ENCODE measurements at regions not wholly inside any gene's neighbourhood (a gene's known extent, or its start where the extent isn't known, plus 50 kb on each side); places are given as distances from the start of the nearest gene placed in this dataset.

DNA sequence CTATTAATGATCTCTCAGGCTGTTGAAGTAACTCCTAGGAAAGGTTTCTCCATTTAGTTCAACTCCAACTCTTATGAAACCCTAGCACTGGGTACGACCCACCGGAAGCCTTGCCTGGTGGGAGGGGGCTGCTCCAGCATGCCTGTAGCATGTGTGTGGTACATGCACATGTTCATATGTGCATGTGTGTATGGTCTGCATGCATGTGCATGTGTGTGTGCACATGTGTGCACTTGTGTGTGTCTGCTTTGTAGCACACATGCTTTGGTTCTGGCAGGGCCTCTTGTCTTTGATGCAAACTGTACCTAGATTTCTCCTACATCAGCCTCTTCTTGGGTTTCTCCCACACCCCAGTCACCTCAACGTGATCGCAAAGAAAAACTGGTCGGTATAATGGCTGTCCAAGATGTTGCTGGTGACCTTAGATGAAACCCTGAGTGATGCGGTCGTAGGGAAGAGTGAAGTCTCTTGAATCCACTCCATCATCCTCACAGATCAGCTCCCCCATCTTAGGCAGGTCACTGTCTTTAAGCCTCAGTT lies 193.5 kb downstream of the MYLK4 start:
- TF ChIP-seq, protein P1, sequence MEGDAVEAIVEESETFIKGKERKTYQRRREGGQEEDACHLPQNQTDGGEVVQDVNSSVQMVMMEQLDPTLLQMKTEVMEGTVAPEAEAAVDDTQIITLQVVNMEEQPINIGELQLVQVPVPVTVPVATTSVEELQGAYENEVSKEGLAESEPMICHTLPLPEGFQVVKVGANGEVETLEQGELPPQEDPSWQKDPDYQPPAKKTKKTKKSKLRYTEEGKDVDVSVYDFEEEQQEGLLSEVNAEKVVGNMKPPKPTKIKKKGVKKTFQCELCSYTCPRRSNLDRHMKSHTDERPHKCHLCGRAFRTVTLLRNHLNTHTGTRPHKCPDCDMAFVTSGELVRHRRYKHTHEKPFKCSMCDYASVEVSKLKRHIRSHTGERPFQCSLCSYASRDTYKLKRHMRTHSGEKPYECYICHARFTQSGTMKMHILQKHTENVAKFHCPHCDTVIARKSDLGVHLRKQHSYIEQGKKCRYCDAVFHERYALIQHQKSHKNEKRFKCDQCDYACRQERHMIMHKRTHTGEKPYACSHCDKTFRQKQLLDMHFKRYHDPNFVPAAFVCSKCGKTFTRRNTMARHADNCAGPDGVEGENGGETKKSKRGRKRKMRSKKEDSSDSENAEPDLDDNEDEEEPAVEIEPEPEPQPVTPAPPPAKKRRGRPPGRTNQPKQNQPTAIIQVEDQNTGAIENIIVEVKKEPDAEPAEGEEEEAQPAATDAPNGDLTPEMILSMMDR (conservative IDR thresholded peaks at IDR 0.05), result no peak
- TF ChIP-seq EZH2 (IDR thresholded peaks at IDR 0.05; ENCODE audit: low read depth), result no peak
